ENCODE measurements at regions not wholly inside any gene's neighbourhood (a gene's known extent, or its start where the extent isn't known, plus 50 kb on each side); places are given as distances from the start of the nearest gene placed in this dataset.

DNA sequence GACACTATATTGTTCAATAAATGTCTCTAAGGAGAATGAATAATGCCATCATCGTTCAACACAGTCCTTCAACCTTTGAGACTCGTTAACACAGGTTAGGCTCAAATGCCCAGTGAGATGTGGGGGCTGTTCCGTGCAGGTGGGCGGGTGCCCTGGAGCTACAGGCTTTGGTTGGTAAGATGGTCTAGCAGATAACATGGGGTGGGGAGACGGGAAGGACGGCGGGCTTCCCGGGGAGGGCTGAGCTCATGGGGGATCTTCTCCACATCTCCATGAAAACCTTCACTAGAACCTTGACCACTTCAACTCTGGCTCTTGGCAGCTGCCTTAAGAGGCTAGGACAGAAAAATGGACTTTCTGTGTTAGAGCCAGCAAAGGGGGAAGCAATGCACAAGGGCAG lies 134.1 kb upstream of the TCERG1L start:
- no peak for DNase-seq (ENCODE audit: low read depth in 2 of 2)

DNA sequence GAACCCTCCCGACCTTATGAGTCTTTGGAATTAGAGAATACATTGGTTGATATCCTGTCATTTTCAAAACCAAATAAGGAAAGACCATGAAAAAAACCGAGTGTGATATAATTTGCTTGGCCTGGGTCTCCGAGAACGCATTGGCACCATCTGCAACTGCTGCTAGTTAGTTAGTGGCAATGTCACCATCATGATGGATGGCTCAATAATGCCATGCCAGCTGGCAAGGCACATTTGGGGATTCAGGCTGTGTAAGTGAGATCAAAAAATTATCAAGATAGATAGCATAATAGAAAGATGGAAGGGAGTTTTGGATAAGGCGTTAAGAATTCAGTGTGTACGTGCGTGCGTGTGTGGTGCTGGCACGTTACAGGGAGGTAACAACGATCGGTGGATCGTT lies 134.7 kb upstream of the TCERG1L start:
- no peak for DNase-seq (ENCODE audit: low read depth in 2 of 2)

DNA sequence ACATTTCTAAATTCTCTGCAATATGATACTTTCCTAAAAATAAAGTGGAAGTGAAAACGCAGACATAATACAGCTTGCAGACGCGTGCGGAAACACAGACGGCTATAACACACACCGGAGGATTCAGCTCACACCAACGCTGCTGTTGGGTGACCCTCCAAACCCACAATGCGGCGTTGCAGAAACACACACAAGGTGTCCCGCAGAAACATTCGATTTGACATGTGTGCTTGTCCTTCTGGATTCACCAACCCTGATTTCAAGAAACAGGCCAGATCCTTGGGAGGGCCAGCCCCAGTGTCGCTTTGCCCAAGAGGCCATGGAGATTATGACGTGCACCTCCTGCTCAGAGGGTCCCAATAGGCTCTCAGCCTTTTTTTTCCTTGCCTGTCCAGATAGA lies 136.7 kb upstream of the TCERG1L start:
- no peak for DNase-seq (ENCODE audit: low read depth in 2 of 2)

DNA sequence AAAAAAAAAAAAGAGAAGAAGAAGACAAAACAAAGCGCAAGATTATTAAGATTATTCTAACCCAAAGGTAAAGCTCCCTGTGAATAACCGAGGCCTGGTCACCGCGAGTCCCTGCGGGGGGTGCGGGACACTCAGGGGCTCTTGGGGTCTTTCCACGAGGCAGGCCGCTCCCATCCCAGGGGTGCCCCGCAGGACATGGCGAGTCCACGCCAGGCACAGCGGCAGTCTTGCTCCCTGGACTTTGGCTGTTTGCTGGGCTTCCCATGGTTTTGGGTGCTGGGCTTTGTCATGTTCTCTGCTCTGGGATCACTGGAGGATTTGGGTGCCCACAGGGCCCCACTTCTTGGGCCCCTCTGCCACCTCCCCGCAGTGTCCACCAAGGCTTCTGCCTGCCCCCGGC lies 137.4 kb upstream of the TCERG1L start:
- no peak for DNase-seq (ENCODE audit: low read depth in 2 of 2)

DNA sequence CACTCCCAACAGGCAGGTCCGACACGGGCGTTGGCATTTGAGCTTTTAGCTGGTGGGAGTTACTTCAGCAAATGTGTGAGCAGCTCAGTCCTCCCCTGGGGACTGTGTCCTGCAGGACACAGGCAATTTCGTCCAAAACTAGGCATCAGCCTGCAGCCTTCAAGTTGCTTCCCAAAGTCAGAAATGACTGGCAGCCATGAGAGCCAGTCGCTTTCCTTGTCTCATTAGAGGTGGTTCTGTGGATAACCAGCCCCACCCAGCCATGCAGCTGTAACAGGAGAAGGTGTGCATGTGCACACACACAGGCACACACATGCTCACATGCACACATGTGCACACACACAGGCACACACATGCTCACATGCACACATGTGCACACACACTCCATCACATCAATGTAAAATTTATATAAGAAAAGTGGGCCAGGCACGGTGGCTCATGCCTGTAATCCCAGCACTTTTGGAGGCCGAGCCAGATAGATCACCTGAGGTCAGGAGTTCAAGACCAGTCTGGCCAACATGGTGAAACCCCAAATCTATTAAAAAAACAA lies 138.8 kb upstream of the TCERG1L start:
- no peak for DNase-seq (ENCODE audit: low read depth in 2 of 2)

DNA sequence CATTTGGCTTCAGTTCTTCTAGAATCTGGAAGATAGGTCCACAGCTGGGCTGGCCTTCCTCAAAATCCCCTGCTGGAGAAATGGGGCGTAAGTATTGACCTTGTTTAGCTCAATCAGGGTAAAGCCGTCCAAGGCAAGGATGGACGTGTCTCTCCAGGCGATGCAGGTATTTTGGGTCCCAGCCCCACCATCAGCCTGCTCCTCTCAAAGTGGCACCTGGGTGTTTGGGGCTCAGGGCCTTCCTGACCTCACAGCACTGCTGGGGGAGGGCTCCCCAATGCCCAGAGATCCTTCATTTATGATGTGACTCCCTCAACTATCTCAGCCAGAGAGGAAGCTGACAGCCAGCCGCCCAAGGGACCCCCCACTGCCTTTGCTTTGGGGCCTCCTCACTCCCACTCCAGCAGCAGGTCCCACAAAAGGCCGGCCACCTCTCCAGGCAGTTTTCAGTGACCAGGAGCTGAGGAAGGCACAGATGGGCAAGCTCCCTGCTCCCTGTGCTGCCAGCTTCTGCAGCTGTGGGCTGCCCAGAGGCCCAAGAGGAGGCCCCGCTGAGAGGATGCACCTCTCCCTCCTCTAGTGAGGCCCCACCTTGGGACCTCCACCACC lies 140.0 kb upstream of the TCERG1L start:
- no peak for DNase-seq (ENCODE audit: low read depth in 2 of 2)

DNA sequence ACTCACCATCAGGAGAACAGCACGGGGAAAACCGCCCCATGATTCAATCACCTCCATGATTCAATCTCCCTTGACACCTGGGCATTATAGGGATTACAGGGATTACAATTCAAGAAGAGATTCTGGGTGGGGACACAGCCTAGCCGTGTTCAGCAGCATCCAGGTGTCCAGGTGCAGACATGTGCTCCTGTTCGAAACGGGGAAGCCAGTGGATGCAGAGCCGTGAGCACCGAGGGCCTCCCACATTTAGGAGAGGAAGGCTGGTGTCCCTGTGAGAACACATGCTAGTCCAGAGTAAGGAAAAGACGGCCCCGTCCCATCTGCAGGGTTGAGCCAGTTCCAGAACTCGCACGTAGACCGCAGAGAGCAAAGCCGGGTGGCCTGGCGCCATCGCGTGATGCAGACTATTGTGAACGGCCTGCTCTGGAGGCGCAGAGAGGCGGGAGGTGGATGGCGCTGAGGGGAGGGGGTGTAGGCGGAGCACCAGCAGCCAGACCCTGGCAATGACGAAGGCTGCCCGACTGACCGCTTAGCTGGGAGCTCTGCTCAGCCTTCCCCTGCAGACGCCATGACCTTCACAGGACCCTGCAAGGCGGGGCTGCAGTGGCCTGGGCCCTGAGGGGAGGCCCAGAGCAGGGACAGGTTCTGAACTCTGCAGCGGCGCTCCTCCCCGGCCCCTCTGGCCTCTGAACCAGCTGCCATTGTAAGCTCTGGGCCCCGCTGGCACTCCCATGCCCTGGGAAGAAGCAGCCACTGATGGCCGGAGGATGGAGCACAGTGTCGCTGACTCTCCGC lies 141.6 kb upstream of the TCERG1L start:
- no peak for DNase-seq (ENCODE audit: low read depth in 2 of 2)

DNA sequence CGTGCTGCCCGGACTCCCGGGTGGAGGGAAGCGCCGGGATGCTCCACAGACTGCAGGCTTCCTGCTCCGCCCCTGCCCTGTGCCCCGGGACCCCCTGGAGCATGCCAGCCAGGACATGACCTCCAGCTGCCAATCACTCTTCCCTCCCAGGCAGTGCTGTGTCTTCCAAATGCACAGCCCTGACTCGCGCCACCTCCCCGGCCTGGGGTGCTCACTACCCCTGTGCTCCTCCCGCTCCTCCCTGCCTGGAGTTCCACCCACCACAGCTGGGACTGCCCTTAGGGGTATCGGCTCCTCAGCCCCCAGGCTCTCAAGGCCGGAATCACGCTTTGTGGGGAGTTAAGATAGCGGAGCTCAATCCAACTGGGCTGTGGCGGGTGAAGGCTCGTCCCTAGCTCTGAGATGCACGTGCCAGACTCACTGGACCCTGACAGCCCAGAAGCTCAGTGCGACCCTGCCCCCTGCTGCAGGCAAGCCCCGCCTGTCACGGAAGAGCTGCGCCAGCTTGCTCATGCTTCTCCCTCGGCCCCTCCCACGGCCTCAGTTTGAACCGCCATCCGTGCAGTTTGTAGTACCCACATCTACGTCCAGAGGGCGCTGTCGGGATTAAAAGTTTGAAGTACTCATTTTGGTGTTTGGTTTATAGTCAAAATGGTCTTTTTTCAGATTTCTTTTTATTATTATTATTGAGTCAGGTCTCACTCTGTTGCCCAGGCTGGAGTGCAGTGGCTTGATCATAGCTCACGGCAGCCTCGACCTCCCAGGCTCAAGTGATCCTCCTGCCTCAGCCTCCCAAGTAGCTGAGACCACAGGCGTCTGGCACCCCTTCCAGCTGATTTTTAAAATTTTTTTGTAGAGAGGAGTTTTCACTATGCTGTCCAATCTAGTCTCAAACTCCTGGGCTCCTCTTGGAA lies 142.5 kb upstream of the TCERG1L start:
- peak; percentile 70 for DNase-seq (ENCODE audit: low read depth in 2 of 2)

DNA sequence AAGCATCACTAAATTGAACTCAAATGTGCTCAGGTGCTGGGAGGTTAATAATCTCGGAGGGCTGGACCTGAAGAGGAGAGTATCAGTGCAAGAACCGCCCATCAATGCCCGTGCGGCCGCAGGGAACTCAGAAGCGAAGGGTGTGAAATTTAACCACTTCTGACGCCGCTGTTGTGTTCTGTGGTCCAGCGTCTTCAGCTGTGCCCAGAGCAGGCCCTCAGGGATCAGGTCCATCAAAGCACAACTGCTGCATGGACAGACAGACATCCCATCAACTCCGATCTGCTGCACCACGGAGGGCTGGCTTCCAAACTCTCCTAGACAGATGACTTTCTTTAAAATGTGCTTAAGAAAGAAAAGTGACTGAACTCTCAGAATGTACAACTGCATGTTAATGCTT lies 144.9 kb upstream of the TCERG1L start:
- no peak for DNase-seq (ENCODE audit: low read depth in 2 of 2)

DNA sequence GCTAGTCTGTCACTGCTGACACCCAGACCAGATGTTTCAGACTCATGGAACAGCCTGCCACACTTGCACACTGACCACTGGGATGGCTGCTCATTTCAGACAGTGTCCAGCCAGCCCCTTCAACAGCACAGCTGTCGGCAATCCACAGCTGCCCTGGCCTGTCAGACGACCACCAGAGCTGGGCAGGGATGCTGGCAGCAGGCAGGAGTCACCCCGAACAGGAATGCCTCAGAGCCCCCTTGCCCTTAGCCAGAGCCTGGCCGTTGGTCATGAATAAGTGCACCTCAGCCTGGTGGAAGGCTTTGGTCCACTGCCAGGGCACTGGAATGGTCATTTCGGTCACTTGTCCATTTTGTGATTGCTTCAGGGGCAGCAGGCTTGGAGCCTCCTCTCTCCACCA lies 149.6 kb upstream of the TCERG1L start:
- no peak for DNase-seq (ENCODE audit: low read depth in 2 of 2)

DNA sequence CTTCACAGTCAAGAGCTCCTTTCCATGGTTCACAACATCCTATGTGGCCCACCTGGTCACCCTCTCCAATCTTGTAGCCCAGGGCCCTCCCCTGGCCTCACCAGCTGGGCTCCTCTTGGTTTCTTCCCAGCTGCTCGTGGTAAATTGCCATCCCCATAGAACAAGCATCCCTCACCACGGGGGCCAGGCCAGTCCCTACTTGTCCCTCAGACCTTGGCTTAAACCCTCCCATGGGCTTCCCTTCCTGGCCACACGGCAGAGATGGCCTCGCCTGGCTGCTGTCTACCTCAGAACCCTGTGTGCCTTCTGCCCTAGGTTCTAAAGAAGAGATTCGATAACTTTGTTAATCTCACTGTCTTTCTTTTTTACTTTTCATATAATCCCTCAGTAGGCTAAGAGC lies 153.3 kb upstream of the TCERG1L start:
- no peak for DNase-seq (ENCODE audit: low read depth in 2 of 2)

DNA sequence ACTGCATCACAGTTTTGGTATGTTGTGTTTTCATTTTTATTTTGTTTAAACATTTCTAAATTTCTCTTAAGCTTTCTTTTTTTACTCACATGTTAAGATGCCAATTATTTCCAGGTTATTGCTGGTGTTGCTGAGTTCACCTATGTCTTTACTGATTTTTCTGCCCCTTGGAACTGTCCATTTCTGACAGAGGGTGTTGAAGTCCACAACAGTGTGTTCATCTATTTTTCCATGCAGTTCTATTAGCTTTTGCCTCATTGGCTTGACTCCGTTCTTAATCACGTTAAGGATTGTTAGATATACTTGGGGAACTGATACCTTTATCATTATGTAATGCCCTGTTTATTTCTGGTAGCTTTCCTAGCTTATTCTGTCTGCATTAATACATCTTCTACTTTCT lies 158.0 kb upstream of the TCERG1L start:
- DNase-seq (ENCODE audit: low read depth in 2 of 2), result no peak

DNA sequence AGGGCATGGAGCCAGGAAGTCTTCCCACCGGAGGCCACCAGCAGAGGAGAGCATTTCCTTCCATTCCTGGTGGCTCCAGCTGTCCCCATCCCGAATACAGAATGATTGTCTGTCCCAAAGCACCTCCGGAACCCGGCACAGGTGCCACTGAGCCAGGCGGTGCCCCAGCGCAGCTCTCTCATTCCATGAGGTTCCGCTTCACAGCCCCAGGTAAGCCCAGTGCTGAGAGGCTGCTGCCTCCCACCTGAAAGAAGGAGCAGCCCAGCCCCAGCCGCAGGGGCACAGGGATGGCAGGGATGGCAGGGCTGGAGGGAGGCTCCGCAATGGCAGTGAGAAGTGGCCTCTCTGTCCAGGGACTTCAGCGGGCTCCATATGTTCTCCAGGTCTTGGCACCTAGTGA lies 162.1 kb upstream of the TCERG1L start:
- DNase-seq (ENCODE audit: low read depth in 2 of 2), result no peak

DNA sequence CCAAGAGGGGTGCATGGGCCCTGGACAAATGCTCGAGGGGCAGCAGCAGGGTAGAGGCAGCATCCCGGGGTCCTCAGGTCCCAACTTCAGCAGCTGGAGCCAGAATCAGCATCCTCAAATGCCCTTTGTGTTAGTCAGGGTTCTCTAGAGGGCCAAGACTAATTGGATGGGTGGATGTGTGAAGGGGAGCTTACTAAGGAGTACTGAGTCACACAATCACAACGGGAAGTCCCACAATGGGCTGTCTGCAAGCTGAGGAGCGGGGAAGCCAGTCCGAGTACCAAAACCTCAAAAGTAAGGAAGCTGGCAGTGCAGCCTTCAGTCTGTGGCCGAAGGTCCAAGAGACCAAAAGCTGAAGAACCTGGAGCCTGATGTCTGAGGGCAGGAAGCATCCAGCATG lies 162.9 kb upstream of the TCERG1L start:
- DNase-seq (ENCODE audit: low read depth in 2 of 2), result no peak

DNA sequence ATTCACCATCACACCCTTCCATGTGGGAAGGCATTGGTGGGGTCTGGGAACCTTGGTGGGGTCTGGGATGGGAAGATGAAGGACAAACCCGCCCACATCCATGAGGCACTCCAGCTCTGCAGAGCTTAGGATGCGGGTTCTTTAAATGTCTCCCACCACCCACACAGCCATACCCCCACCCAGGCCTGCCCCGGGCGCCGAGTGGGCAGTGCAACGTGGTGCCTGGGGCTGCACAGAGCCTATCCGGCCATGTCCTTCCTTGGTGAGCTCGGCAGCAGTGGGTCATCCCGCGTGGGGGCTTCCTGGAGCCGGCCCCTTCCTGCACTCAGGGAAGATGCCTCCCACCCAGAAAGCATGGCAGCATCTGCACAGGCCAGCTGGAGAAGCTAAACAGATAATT lies 163.5 kb upstream of the TCERG1L start:
- DNase-seq (ENCODE audit: low read depth in 2 of 2), result no peak

DNA sequence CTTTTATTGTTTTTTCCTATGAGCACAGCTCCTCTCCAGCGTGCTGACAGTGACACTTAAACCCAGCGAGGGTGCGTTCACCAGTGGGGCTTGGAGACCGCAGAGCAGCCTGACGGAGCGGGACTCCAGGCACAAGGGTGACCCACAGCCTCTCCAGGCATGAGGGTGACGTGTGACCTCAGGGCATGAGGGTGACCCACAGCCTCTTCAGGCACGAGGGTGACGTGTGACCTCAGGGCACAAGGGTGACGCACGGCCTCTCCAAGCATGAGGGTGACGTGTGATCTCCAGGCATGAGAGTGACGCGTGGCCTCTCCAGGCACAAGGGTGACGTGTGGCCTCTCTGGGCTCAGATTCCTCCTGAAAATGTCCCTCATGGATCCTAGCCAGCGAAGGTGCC lies 164.3 kb upstream of the TCERG1L start:
- DNase-seq (ENCODE audit: low read depth in 2 of 2), result no peak

DNA sequence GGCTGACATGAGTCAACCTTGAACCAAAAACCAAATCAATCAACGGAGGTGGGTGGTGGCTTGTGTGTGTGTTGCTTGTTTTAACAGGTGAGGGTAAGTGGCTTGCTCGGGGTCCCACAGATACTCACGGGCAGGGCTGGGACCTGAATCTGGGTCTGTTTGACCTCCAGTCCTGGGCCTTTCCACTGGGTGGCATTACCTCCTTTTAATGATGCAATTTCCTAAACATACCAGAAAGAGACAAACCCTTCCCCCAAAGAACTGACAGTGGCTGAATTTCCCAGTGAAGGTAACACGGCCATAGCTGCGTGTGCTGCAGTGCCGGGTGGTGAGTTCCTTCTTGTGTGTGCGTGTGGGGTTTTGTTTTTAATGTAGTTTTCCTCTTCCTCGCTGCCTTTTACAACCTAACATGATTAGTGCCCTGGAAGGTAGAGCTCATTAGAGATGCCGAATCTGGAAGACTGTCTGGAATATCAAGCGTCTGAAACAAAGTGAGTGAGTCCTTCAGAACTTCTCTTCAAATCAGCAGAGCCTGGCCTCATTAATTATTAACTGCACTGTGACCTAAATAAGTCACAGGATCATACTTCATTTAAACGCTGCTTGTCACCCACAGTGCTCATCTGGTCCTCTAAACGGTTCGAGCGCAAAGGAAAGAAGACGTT lies 166.1 kb upstream of the TCERG1L start:
- no peak for DNase-seq (ENCODE audit: low read depth in 2 of 2)

DNA sequence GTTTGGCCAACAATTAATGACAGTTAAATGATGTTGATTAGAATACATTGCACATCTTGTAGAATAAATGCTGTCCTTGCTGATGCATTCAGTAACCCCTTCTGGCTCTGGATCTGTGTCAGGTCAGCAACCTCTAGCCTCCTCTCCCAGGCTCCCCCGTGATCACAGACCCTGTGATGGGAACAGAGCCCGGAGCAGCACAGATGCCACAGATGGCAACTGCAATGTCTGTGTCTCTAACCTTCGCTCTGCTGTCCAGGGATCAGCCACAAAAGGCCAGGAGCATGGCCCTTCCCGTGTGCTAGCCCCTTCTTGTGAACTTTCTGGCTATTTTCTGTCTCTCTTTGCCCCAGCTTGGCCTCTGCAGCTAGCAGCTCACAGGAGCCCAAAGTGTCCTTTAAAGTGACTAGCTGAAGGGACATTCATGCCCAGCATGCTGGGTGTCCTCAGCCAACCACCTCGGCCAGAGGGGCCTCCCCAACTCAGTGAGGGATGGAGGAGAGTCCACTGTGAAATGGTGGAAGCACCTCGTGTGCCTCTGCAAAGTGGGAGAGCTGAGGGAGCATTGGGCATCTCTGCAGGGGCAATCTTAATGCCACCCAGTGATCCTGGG lies 167.0 kb upstream of the TCERG1L start:
- no peak for DNase-seq (ENCODE audit: low read depth in 2 of 2)

DNA sequence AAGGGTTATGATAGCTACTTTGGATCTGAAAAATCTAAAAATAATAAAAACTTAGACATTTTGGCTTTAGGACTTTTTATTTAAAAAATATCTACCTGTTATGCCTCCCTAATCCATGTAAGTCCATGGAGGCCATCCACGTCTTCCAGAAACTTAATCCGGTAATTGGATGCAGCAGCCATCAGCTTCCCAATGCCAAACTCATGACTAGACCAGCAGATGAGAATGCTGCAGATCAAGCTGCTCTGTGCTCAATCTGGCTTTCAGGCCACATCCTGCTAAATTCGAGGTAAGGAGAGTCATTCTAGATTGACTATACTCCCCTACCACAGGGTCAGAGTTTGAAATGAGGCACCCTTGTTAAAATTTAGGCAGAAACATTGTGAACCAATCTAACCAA lies 168.5 kb upstream of the TCERG1L start:
- DNase-seq (ENCODE audit: low read depth in 2 of 2), result no peak

DNA sequence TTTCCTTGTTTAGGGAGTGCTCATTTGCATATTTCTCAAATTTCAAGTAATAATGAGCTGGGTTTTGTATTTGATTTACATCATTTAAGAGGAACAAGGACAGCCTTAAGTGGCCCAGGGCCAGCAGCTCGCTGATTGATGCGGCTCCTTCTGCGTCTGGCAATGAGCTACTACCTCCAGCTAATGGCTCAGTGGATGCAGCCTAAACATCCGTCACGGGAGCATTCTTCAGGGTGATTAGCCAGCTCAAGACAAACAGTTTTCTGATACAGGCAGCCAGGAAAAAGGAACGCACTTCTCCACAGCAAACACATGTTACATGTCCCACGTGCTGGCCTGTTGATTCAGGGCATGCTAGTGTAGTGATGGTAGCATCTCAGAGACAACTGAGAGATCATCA lies 169.3 kb upstream of the TCERG1L start:
- DNase-seq (ENCODE audit: low read depth in 2 of 2), result no peak

DNA sequence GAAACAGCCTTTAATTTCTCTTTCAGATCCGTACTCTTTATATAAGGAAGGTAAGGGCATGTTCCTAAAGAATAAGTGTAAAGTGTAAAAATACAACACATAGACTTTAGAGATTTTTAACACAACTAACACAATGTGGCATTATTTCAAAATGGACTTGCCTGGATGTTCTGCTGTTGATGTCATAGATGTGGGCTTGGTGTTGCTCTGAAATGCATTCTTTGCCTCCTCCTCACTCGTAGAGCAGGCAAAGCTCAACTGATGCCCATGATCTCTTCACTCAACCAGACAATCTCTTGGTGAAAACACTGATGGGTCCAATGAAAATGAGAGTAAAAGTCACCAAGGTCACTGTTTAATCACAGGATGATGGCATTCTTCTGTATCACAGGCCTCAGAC lies 174.2 kb upstream of the TCERG1L start:
- no peak for DNase-seq (ENCODE audit: low read depth in 2 of 2)
